Transverse colon (tissue), 3 donors: ENCODE measurements at regions not wholly inside any gene's neighbourhood (a gene's known extent, or its start where the extent isn't known, plus 50 kb on each side); places are given as distances from the start of the nearest gene placed in this dataset.

Experiments used
- EP300 ChIP-seq: sonication (generic); formaldehyde crosslinking; IDR thresholded peaks from one replicate; pipeline ENCODE4 v1.6.1; 2017; ENCODE audit warnings: antibody characterized with exemption, low read depth
- POLR2A ChIP-seq: fragments of 450-650 bp; IDR thresholded peaks from one replicate; pipeline ENCODE4 v1.6.1; 2016; ENCODE audit warnings: antibody characterized with exemption, mild to moderate bottlenecking, moderate library complexity
- TF ChIP-seq, protein P1 (sequence below), 5 experiments: fragments of 200-600 bp in 3 of 5; fragments of 450-650 bp in 2 of 5; sonication (generic) in 3 of 5; IDR thresholded peaks; 1 replicate in 2 of 5; 2 replicates in 3 of 5; pipeline ENCODE4 v1.5.1; 2016 to 2017; ENCODE audit warnings: antibody characterized with exemption in 5 of 5, inconsistent platforms in 3 of 5, mild to moderate bottlenecking in 2 of 5, moderate library complexity in 1 of 5

DNA sequence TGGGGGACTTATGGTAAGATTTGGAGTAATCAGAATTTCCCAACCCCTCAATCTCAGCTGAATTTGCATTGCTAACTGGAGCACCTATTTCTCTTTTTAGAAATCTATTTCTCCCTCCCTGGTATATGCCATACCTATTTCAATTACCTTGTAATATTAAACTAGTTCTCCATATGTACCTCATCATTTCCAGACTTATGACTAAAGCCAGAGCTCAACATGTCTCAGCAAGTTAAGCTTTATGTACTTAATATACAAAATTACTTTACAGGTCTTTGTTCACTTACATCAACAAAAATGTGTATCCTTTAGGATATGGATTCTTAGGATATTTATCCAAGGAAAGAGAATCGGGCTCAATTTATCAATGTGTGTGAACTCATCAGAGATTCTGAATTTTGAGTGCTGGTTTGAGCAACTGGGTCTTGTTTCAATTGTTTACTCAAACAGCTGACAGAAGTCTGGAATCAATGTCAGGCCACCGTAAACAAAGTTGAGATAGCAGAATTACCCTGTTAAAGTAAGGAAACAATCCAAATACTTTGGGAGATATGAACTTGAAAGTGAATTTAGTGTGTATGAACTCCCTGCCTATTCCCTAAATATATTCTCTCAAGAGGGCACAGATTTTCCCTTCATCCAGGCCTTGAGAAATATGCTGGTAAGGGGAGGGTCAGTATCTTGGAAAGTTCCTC, 199.6 kb downstream of the VEGFC start:
- TF ChIP-seq, protein P1, sequence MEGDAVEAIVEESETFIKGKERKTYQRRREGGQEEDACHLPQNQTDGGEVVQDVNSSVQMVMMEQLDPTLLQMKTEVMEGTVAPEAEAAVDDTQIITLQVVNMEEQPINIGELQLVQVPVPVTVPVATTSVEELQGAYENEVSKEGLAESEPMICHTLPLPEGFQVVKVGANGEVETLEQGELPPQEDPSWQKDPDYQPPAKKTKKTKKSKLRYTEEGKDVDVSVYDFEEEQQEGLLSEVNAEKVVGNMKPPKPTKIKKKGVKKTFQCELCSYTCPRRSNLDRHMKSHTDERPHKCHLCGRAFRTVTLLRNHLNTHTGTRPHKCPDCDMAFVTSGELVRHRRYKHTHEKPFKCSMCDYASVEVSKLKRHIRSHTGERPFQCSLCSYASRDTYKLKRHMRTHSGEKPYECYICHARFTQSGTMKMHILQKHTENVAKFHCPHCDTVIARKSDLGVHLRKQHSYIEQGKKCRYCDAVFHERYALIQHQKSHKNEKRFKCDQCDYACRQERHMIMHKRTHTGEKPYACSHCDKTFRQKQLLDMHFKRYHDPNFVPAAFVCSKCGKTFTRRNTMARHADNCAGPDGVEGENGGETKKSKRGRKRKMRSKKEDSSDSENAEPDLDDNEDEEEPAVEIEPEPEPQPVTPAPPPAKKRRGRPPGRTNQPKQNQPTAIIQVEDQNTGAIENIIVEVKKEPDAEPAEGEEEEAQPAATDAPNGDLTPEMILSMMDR (IDR thresholded peaks at IDR 0.05): no peak
- TF ChIP-seq EP300 (no peak), POLR2A (no peak)
